ENCODE measurements at regions not wholly inside any gene's neighbourhood (a gene's known extent, or its start where the extent isn't known, plus 50 kb on each side); places are given as distances from the start of the nearest gene placed in this dataset.

DNA sequence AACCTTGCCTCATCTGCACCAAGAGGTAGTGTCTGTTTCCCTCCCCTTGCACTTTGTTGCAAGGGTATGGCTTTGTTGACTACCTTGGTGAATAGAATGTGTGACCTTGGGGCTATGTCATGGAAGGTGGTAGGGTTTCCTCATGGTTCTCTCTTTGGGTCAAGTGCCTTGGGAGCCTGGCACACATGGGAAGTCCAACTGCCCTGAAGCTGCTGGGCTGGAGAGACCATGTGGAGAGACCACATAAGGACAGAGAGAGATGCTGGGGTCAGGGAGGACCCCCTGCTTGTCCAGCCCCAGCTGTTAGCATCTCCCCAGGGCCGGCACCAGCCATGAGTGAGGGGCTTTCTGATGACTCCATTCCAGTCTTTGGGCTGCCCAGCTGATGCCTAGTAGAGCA lies 95.5 kb upstream of the PAX1 start:
- no peak for TF ChIP-seq EGR1 (IDR thresholded peaks at IDR 0.05)
- no peak for TF ChIP-seq CREB1 (IDR thresholded peaks at IDR 0.05; ENCODE audit: low read depth)
- TF ChIP-seq FOXM1 (IDR thresholded peaks at IDR 0.05; ENCODE audit: borderline replicate concordance, low read depth): no peak

GRCh38 chr20:21609221-21609620 lies 95.4 kb upstream of the NKX2-2 start:
- no peak for TF ChIP-seq TCF12 (IDR thresholded peaks at IDR 0.05; ENCODE audit: low read depth)
- no peak for TF ChIP-seq ZBTB7A (IDR thresholded peaks at IDR 0.05; ENCODE audit: low read depth)
- TF ChIP-seq TEAD4 (IDR thresholded peaks at IDR 0.05): no peak
- TF ChIP-seq CREB1 (IDR thresholded peaks at IDR 0.05; ENCODE audit: low read depth): no peak
- no peak for TF ChIP-seq YY1 (IDR thresholded peaks at IDR 0.05; ENCODE audit: low read depth)
- TF ChIP-seq RAD21 (IDR thresholded peaks at IDR 0.05; ENCODE audit: low read depth): no peak
- TF ChIP-seq EGR1 (IDR thresholded peaks at IDR 0.05): no peak
- no peak for TF ChIP-seq CEBPB (IDR thresholded peaks at IDR 0.05)
- TF ChIP-seq EP300 (IDR thresholded peaks at IDR 0.05; ENCODE audit: borderline replicate concordance): no peak
- TF ChIP-seq, protein P1, sequence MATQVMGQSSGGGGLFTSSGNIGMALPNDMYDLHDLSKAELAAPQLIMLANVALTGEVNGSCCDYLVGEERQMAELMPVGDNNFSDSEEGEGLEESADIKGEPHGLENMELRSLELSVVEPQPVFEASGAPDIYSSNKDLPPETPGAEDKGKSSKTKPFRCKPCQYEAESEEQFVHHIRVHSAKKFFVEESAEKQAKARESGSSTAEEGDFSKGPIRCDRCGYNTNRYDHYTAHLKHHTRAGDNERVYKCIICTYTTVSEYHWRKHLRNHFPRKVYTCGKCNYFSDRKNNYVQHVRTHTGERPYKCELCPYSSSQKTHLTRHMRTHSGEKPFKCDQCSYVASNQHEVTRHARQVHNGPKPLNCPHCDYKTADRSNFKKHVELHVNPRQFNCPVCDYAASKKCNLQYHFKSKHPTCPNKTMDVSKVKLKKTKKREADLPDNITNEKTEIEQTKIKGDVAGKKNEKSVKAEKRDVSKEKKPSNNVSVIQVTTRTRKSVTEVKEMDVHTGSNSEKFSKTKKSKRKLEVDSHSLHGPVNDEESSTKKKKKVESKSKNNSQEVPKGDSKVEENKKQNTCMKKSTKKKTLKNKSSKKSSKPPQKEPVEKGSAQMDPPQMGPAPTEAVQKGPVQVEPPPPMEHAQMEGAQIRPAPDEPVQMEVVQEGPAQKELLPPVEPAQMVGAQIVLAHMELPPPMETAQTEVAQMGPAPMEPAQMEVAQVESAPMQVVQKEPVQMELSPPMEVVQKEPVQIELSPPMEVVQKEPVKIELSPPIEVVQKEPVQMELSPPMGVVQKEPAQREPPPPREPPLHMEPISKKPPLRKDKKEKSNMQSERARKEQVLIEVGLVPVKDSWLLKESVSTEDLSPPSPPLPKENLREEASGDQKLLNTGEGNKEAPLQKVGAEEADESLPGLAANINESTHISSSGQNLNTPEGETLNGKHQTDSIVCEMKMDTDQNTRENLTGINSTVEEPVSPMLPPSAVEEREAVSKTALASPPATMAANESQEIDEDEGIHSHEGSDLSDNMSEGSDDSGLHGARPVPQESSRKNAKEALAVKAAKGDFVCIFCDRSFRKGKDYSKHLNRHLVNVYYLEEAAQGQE (IDR thresholded peaks at IDR 0.05; ENCODE audit: low read depth): no peak
- no peak for TF ChIP-seq TAF1 (IDR thresholded peaks at IDR 0.05; ENCODE audit: low read depth)
- TF ChIP-seq NFIC (IDR thresholded peaks at IDR 0.05): no peak

GRCh38 chr20:21608777-21609176 lies 94.9 kb upstream of the NKX2-2 start:
- no peak for TF ChIP-seq NFIC (IDR thresholded peaks at IDR 0.05)
- TF ChIP-seq RAD21 (IDR thresholded peaks at IDR 0.05; ENCODE audit: low read depth): no peak
- TF ChIP-seq, protein P1 (IDR thresholded peaks at IDR 0.05; ENCODE audit: low read depth): no peak
- no peak for TF ChIP-seq EP300 (IDR thresholded peaks at IDR 0.05; ENCODE audit: borderline replicate concordance)
- no peak for TF ChIP-seq ZBTB7A (IDR thresholded peaks at IDR 0.05; ENCODE audit: low read depth)
- no peak for TF ChIP-seq EGR1 (IDR thresholded peaks at IDR 0.05)
- TF ChIP-seq, protein P2, sequence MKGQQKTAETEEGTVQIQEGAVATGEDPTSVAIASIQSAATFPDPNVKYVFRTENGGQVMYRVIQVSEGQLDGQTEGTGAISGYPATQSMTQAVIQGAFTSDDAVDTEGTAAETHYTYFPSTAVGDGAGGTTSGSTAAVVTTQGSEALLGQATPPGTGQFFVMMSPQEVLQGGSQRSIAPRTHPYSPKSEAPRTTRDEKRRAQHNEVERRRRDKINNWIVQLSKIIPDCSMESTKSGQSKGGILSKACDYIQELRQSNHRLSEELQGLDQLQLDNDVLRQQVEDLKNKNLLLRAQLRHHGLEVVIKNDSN (IDR thresholded peaks at IDR 0.05): no peak
- TF ChIP-seq FOXM1 (IDR thresholded peaks at IDR 0.05; ENCODE audit: borderline replicate concordance, low read depth): no peak
- TF ChIP-seq TAF1 (IDR thresholded peaks at IDR 0.05; ENCODE audit: low read depth): no peak
- no peak for TF ChIP-seq YY1 (IDR thresholded peaks at IDR 0.05; ENCODE audit: low read depth)
- TF ChIP-seq MAX (IDR thresholded peaks at IDR 0.05): no peak
- no peak for TF ChIP-seq TEAD4 (IDR thresholded peaks at IDR 0.05)
- TF ChIP-seq CEBPB (IDR thresholded peaks at IDR 0.05): no peak
- no peak for TF ChIP-seq TCF12 (IDR thresholded peaks at IDR 0.05; ENCODE audit: low read depth)
- TF ChIP-seq CREB1 (IDR thresholded peaks at IDR 0.05; ENCODE audit: low read depth): no peak

GRCh38 chr20:21607971-21608725 lies 94.3 kb upstream of the NKX2-2 start:
- peak; percentile 63 for TF ChIP-seq NFIC (IDR thresholded peaks at IDR 0.05)
- TF ChIP-seq, protein P1 (IDR thresholded peaks at IDR 0.05; ENCODE audit: low read depth): no peak

GRCh38 chr20:21601799-21602198 lies 87.9 kb upstream of the NKX2-2 start:
- TF ChIP-seq EP300 (IDR thresholded peaks at IDR 0.05; ENCODE audit: borderline replicate concordance): no peak
- TF ChIP-seq, protein P2 (IDR thresholded peaks at IDR 0.05): no peak
- TF ChIP-seq TEAD4 (IDR thresholded peaks at IDR 0.05): no peak
- TF ChIP-seq CREB1 (IDR thresholded peaks at IDR 0.05; ENCODE audit: low read depth): no peak
- TF ChIP-seq NFIC (IDR thresholded peaks at IDR 0.05): no peak
- TF ChIP-seq MAX (IDR thresholded peaks at IDR 0.05): no peak
- TF ChIP-seq ZBTB7A (IDR thresholded peaks at IDR 0.05; ENCODE audit: low read depth): no peak
- TF ChIP-seq TAF1 (IDR thresholded peaks at IDR 0.05; ENCODE audit: low read depth): no peak
- TF ChIP-seq TCF12 (IDR thresholded peaks at IDR 0.05; ENCODE audit: low read depth): no peak
- no peak for TF ChIP-seq CEBPB (IDR thresholded peaks at IDR 0.05)
- TF ChIP-seq, protein P1 (IDR thresholded peaks at IDR 0.05; ENCODE audit: low read depth): no peak
- no peak for TF ChIP-seq YY1 (IDR thresholded peaks at IDR 0.05; ENCODE audit: low read depth)
- TF ChIP-seq FOXM1 (IDR thresholded peaks at IDR 0.05; ENCODE audit: borderline replicate concordance, low read depth): no peak
- no peak for TF ChIP-seq EGR1 (IDR thresholded peaks at IDR 0.05)
- no peak for TF ChIP-seq RAD21 (IDR thresholded peaks at IDR 0.05; ENCODE audit: low read depth)

Measured in Ishikawa (cell line).